ENCODE measurements at regions not wholly inside any gene's neighbourhood (a gene's known extent, or its start where the extent isn't known, plus 50 kb on each side); places are given as distances from the start of the nearest gene placed in this dataset.

DNA sequence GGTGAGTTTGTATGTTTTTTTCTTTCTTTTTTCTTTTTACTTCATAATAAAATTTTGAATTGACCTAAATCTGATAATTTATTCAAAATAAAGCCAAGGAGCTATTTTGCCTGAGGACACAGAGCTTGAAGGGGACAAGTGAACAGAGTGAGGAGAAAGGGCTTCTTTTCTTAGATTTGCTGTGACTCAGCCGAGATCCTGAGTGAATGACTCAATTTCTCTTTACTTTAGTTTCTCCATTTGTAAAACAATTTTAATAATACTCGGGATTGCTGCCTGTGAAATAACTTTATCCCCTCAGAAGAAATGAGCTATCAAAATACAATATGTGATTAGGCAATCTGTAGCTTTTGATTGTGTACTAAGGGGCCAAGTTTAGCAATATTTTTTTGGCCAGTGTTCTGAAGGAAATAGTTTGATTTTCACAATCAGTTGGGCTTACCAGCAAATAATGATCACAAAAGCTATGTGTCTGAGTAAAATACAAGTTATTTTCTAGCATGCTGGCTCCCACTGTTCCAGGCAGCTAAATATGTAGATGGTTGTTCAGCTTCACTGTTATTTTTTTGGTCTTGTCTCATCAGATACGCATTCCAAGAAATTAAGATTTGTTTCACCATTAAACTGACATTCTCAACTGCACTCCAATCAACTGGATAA is 437.5 kb downstream of the FGF9 start:
- Histone ChIP-seq H3K9me3 (ENCODE audit: insufficient read depth, low read depth, low read length) (peaks cover 13% of the 10 kb centered on the region), H3K4me1 (ENCODE audit: insufficient read depth, low read length) (no peaks in the 10 kb centered on the region), H3K9ac (ENCODE audit: low read length) (no peak overlapping the region), H3K27me3 (ENCODE audit: insufficient read depth, low read length) (no peaks in the 10 kb centered on the region), H2AFZ (ENCODE audit: low read depth, low read length) (no peak overlapping the region), H3K79me2 (ENCODE audit: insufficient read depth, low read length) (no peaks in the 10 kb centered on the region), H3K36me3 (ENCODE audit: insufficient read depth, low read length) (no peaks in the 10 kb centered on the region), H3K4me3 (ENCODE audit: insufficient read depth, low read depth, low read length) (no peak overlapping the region), H4K20me1 (ENCODE audit: insufficient read depth, low read length) (no peaks in the 10 kb centered on the region), H3K27ac (ENCODE audit: low read depth, low read length) (no peak overlapping the region), H3K4me2 (ENCODE audit: low read length) (no peak overlapping the region)
- H3K4me1 Mint-ChIP-seq (ENCODE audit: low read depth, unreplicated experiment): peaks cover 18% of the 10 kb centered on the region
- TF ChIP-seq, protein P1, sequence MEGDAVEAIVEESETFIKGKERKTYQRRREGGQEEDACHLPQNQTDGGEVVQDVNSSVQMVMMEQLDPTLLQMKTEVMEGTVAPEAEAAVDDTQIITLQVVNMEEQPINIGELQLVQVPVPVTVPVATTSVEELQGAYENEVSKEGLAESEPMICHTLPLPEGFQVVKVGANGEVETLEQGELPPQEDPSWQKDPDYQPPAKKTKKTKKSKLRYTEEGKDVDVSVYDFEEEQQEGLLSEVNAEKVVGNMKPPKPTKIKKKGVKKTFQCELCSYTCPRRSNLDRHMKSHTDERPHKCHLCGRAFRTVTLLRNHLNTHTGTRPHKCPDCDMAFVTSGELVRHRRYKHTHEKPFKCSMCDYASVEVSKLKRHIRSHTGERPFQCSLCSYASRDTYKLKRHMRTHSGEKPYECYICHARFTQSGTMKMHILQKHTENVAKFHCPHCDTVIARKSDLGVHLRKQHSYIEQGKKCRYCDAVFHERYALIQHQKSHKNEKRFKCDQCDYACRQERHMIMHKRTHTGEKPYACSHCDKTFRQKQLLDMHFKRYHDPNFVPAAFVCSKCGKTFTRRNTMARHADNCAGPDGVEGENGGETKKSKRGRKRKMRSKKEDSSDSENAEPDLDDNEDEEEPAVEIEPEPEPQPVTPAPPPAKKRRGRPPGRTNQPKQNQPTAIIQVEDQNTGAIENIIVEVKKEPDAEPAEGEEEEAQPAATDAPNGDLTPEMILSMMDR (IDR thresholded peaks at IDR 0.05; ENCODE audit: insufficient read depth, low read depth, low read length): no peak
- no peak for TF ChIP-seq EZH2 (IDR thresholded peaks at IDR 0.05; ENCODE audit: insufficient read depth, low read length)
- no peak for DNase-seq (ENCODE audit: low read depth)
- H3K27ac Mint-ChIP-seq (ENCODE audit: unreplicated experiment): peak overlapping the region; percentile 49
- H3K36me3 Mint-ChIP-seq (ENCODE audit: low read depth, unreplicated experiment): no peaks in the 10 kb centered on the region
- peaks cover 2% of the 10 kb centered on the region for H3K9me3 Mint-ChIP-seq (ENCODE audit: unreplicated experiment)
- no peak overlapping the region for H3K4me3 Mint-ChIP-seq (ENCODE audit: unreplicated experiment)
- peak; percentile 66 for FAIRE-seq
- H3K27me3 Mint-ChIP-seq (ENCODE audit: low read depth, unreplicated experiment): no peaks in the 10 kb centered on the region

- TF ChIP-seq, protein P1 (IDR thresholded peaks at IDR 0.05; ENCODE audit: insufficient read depth, low read depth, low read length): no peak
- no peak overlapping the region for H3K27ac Mint-ChIP-seq (ENCODE audit: unreplicated experiment)
- Histone ChIP-seq H3K4me2 (ENCODE audit: low read length) (no peak overlapping the region), H3K4me1 (ENCODE audit: insufficient read depth, low read length) (no peaks in the 10 kb centered on the region), H3K27ac (ENCODE audit: low read depth, low read length) (no peak overlapping the region), H3K79me2 (ENCODE audit: insufficient read depth, low read length) (no peaks in the 10 kb centered on the region), H3K36me3 (ENCODE audit: insufficient read depth, low read length) (no peaks in the 10 kb centered on the region), H3K27me3 (ENCODE audit: insufficient read depth, low read length) (no peaks in the 10 kb centered on the region), H4K20me1 (ENCODE audit: insufficient read depth, low read length) (no peaks in the 10 kb centered on the region), H3K9me3 (ENCODE audit: insufficient read depth, low read depth, low read length) (peaks cover 10% of the 10 kb centered on the region), H3K4me3 (ENCODE audit: insufficient read depth, low read depth, low read length) (no peak overlapping the region), H2AFZ (ENCODE audit: low read depth, low read length) (no peak overlapping the region), H3K9ac (ENCODE audit: low read length) (no peak overlapping the region)
- H3K36me3 Mint-ChIP-seq (ENCODE audit: low read depth, unreplicated experiment): no peaks in the 10 kb centered on the region
- FAIRE-seq (no peak), DNase-seq (ENCODE audit: low read depth) (no peak)
- peaks cover 2% of the 10 kb centered on the region for H3K9me3 Mint-ChIP-seq (ENCODE audit: unreplicated experiment)
- H3K27me3 Mint-ChIP-seq (ENCODE audit: low read depth, unreplicated experiment): no peaks in the 10 kb centered on the region
- H3K4me3 Mint-ChIP-seq (ENCODE audit: unreplicated experiment): no peak overlapping the region
- peaks cover 20% of the 10 kb centered on the region for H3K4me1 Mint-ChIP-seq (ENCODE audit: low read depth, unreplicated experiment)
These were observed 438.1 kb downstream of the FGF9 start for GRCh38 chr13:22108979-22109378.

DNA sequence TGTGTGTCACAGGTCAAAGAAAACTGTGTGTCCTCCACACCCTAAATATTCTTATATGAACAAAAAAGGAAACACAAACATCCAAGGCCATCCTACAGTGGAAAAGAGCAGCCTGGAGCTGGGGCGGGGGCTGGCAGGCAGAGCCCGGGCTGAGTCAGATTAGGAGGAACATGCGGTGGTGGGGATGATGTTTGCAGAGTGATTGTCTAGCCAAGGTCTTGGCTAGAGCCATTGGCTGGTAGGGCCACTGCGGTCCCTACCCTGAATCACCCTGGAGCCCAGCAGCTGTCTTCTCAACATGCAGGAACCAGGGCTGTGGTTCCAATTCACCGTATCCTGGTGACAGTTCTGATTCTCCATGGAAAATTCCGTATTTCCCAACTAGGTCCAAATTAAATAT is 439.5 kb downstream of the FGF9 start:
- FAIRE-seq: no peak
- Histone ChIP-seq H3K4me2 (ENCODE audit: low read length) (no peak overlapping the region), H3K4me1 (ENCODE audit: insufficient read depth, low read length) (no peaks in the 10 kb centered on the region), H2AFZ (ENCODE audit: low read depth, low read length) (no peak overlapping the region), H3K36me3 (ENCODE audit: insufficient read depth, low read length) (no peaks in the 10 kb centered on the region), H3K9me3 (ENCODE audit: insufficient read depth, low read depth, low read length) (peaks cover 10% of the 10 kb centered on the region), H3K9ac (ENCODE audit: low read length) (no peak overlapping the region), H3K4me3 (ENCODE audit: insufficient read depth, low read depth, low read length) (no peak overlapping the region), H4K20me1 (ENCODE audit: insufficient read depth, low read length) (no peaks in the 10 kb centered on the region), H3K27ac (ENCODE audit: low read depth, low read length) (no peak overlapping the region), H3K79me2 (ENCODE audit: insufficient read depth, low read length) (no peaks in the 10 kb centered on the region), H3K27me3 (ENCODE audit: insufficient read depth, low read length) (no peaks in the 10 kb centered on the region)
- H3K9me3 Mint-ChIP-seq (ENCODE audit: unreplicated experiment): peaks cover 2% of the 10 kb centered on the region
- H3K27me3 Mint-ChIP-seq (ENCODE audit: low read depth, unreplicated experiment): no peaks in the 10 kb centered on the region
- H3K36me3 Mint-ChIP-seq (ENCODE audit: low read depth, unreplicated experiment): no peaks in the 10 kb centered on the region
- no peak overlapping the region for H3K4me3 Mint-ChIP-seq (ENCODE audit: unreplicated experiment)
- no peak overlapping the region for H3K27ac Mint-ChIP-seq (ENCODE audit: unreplicated experiment)
- H3K4me1 Mint-ChIP-seq (ENCODE audit: low read depth, unreplicated experiment): peaks cover 28% of the 10 kb centered on the region
- no peak for TF ChIP-seq EZH2 (IDR thresholded peaks at IDR 0.05; ENCODE audit: insufficient read depth, low read length)
- TF ChIP-seq, protein P1 (IDR thresholded peaks at IDR 0.05; ENCODE audit: insufficient read depth, low read depth, low read length): no peak
- DNase-seq (ENCODE audit: low read depth): no peak
